ENCODE measurements at regions not wholly inside any gene's neighbourhood (a gene's known extent, or its start where the extent isn't known, plus 50 kb on each side); places are given as distances from the start of the nearest gene placed in this dataset.

DNA sequence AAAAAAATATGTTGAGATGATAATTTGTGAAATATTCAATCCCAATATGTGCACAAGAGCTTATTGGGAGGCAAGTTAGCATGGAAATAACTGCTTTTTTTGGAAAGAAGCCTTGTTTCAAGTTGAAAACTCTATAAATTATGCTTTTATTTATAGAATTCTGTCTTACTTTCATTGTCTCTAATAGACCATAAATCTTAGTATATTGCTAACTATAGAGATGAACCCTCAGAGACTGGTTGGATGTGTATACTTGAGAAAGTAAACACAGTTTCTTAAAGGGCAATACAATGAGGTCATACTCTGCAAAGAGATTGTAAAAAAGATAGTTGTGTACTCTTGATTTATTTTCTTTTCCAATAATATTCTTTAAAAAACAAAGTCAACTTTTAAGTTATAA lies 530.3 kb downstream of the SPATA31D1 start:
- TF ChIP-seq POLR2A (IDR thresholded peaks at IDR 0.05; ENCODE audit: low read length) (no peak), RFX5 (IDR thresholded peaks at IDR 0.05) (no peak), NR3C1 (IDR thresholded peaks at IDR 0.05) (no peak), JUN (IDR thresholded peaks at IDR 0.05) (no peak), SMC3 (IDR thresholded peaks at IDR 0.05) (no peak)
- TF ChIP-seq, protein P1, sequence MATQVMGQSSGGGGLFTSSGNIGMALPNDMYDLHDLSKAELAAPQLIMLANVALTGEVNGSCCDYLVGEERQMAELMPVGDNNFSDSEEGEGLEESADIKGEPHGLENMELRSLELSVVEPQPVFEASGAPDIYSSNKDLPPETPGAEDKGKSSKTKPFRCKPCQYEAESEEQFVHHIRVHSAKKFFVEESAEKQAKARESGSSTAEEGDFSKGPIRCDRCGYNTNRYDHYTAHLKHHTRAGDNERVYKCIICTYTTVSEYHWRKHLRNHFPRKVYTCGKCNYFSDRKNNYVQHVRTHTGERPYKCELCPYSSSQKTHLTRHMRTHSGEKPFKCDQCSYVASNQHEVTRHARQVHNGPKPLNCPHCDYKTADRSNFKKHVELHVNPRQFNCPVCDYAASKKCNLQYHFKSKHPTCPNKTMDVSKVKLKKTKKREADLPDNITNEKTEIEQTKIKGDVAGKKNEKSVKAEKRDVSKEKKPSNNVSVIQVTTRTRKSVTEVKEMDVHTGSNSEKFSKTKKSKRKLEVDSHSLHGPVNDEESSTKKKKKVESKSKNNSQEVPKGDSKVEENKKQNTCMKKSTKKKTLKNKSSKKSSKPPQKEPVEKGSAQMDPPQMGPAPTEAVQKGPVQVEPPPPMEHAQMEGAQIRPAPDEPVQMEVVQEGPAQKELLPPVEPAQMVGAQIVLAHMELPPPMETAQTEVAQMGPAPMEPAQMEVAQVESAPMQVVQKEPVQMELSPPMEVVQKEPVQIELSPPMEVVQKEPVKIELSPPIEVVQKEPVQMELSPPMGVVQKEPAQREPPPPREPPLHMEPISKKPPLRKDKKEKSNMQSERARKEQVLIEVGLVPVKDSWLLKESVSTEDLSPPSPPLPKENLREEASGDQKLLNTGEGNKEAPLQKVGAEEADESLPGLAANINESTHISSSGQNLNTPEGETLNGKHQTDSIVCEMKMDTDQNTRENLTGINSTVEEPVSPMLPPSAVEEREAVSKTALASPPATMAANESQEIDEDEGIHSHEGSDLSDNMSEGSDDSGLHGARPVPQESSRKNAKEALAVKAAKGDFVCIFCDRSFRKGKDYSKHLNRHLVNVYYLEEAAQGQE (IDR thresholded peaks at IDR 0.05) = no peak
- TF ChIP-seq, protein P2, sequence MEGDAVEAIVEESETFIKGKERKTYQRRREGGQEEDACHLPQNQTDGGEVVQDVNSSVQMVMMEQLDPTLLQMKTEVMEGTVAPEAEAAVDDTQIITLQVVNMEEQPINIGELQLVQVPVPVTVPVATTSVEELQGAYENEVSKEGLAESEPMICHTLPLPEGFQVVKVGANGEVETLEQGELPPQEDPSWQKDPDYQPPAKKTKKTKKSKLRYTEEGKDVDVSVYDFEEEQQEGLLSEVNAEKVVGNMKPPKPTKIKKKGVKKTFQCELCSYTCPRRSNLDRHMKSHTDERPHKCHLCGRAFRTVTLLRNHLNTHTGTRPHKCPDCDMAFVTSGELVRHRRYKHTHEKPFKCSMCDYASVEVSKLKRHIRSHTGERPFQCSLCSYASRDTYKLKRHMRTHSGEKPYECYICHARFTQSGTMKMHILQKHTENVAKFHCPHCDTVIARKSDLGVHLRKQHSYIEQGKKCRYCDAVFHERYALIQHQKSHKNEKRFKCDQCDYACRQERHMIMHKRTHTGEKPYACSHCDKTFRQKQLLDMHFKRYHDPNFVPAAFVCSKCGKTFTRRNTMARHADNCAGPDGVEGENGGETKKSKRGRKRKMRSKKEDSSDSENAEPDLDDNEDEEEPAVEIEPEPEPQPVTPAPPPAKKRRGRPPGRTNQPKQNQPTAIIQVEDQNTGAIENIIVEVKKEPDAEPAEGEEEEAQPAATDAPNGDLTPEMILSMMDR (IDR thresholded peaks at IDR 0.05) = no peak

Measured in A549 (cell line).